GM19455 (cell line): ENCODE measurements at regions not wholly inside any gene's neighbourhood (a gene's known extent, or its start where the extent isn't known, plus 50 kb on each side); places are given as distances from the start of the nearest gene placed in this dataset.
"Not testable (repeated sequence)": the region's sequence is repeated elsewhere in the genome, so short reads cannot be mapped to it uniquely, and the experiment has no call there.

Experiments
- ATAC-seq: cut with Tn5 transposase; IDR thresholded peaks from one replicate; pipeline ENCODE4 v1.9.1; 2021; ENCODE audit not compliant: unreplicated experiment

- ATAC-seq, result no peak
Measured at GRCh38 chr7:19623676-19624075, 85.2 kb downstream of the POLR1F start.

- ATAC-seq, result no peak
Measured at GRCh38 chr7:19621740-19622139, 87.1 kb downstream of the POLR1F start.

- no peak for ATAC-seq
Measured at GRCh38 chr7:19620470-19620869, 88.4 kb downstream of the POLR1F start.

- ATAC-seq, result no peak
Measured at GRCh38 chr7:19619122-19619521, 89.7 kb downstream of the POLR1F start.

GRCh38 chr7:19617901-19618300 lies 90.9 kb downstream of the POLR1F start:
- no peak for ATAC-seq

GRCh38 chr7:19610194-19610943 lies 98.5 kb downstream of the POLR1F start:
- ATAC-seq, result no peak

GRCh38 chr7:19589446-19589845 lies 119.4 kb downstream of the POLR1F start:
- no peak for ATAC-seq

GRCh38 chr7:19587291-19587690 lies 121.5 kb downstream of the POLR1F start:
- no peak for ATAC-seq

- ATAC-seq, result no peak
Measured at GRCh38 chr7:19585761-19586160, 123.1 kb downstream of the POLR1F start.

GRCh38 chr7:19575909-19576557 lies 132.8 kb downstream of the POLR1F start:
- ATAC-seq, result no peak

- no peak for ATAC-seq
Measured at GRCh38 chr7:19574131-19574530, 134.7 kb downstream of the POLR1F start.

GRCh38 chr7:19572566-19572965 lies 136.3 kb downstream of the POLR1F start:
- no peak for ATAC-seq

- no peak for ATAC-seq
Measured at GRCh38 chr7:19567011-19567410, 141.8 kb downstream of the POLR1F start.

GRCh38 chr7:19565602-19566001 lies 143.2 kb downstream of the POLR1F start:
- no peak for ATAC-seq

- no peak for ATAC-seq
Measured at GRCh38 chr7:19561121-19561805, 147.6 kb downstream of the POLR1F start.

GRCh38 chr7:19560111-19560883 lies 148.5 kb downstream of the POLR1F start:
- ATAC-seq, result no peak

GRCh38 chr7:19558527-19558926 lies 150.3 kb downstream of the POLR1F start:
- ATAC-seq, result no peak

GRCh38 chr7:19557726-19558465 lies 150.9 kb downstream of the POLR1F start:
- ATAC-seq, result no peak

GRCh38 chr7:19554581-19554980 lies 154.3 kb downstream of the POLR1F start:
- no peak for ATAC-seq

- no peak for ATAC-seq
Measured at GRCh38 chr7:19552576-19552975, 156.3 kb downstream of the POLR1F start.

- ATAC-seq, result not testable (repeated sequence)
Measured at GRCh38 chr7:19549246-19549645, 159.6 kb downstream of the POLR1F start.
